GM18909 (cell line): ENCODE measurements at regions not wholly inside any gene's neighbourhood (a gene's known extent, or its start where the extent isn't known, plus 50 kb on each side); places are given as distances from the start of the nearest gene placed in this dataset.

ENCODE experiments used
- ATAC-seq: cut with Tn5 transposase; IDR thresholded peaks from one replicate; pipeline ENCODE4 v1.9.1; 2021; ENCODE audit warnings: mild to moderate bottlenecking; ENCODE audit not compliant: unreplicated experiment, poor library complexity

GRCh38 chr11:37747121-37747520, 1149.1 kb upstream of the RAG2 start:
- ATAC-seq, result no peak

- no peak for ATAC-seq
Measured at GRCh38 chr11:37727371-37727770, 1129.3 kb upstream of the RAG2 start.

- no peak for ATAC-seq
Measured at GRCh38 chr11:37724315-37724714, 1126.3 kb upstream of the RAG2 start.

- no peak for ATAC-seq
Measured at GRCh38 chr11:37721485-37721884, 1123.4 kb upstream of the RAG2 start.

DNA sequence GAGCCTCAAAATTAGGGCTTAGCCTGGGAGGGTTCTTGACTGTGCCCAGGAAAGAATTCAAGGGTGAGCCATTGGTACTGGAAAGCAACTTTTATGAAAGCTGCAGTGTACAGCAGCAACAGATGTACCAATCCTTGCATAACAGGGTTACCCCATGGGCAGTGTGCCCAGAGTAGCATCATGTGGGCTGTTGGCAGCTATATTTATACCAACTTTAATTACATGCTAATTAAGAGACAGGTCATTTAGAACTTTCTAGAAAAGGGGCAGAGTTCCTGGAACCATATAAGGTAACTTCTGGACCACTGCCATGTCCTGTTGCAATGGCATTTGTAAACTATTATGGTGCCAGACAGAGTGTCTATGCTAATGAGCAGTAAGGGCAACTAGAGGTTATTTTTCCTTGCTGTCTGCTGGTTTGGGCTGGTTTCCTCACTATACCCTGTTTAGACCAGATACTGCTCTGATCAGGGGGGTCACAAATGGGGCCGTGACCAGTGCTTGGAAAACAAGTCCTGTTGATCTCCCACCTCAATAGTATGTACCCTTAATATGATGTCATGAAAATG, 1120.5 kb upstream of the RAG2 start:
- no peak for ATAC-seq

- no peak for ATAC-seq
Measured at GRCh38 chr11:37712251-37712650, 1114.2 kb upstream of the RAG2 start.

GRCh38 chr11:37710031-37710430, 1112.0 kb upstream of the RAG2 start:
- ATAC-seq, result no peak

DNA sequence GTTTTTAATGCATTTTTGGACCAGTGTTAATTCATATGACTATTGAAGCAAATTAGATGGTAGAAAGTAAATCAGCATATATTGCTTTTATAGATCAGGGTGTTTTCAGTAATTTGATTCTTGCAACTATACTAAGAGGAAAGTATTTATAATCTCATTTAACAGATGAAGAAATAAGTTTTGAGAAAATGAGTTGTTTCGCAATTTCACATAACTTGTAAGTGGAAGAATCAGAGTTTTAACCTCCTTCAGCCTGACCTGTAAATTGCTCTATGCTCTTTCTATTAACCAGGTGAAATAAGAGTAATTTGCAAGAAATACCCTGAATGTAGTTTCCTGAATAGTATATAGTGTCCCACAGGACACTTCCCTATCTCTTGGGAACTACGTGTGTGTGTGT, 1106.8 kb upstream of the RAG2 start:
- ATAC-seq, result no peak

- no peak for ATAC-seq
Measured at GRCh38 chr11:37699644-37700043, 1101.6 kb upstream of the RAG2 start.

- ATAC-seq, result no peak
Measured at GRCh38 chr11:37695283-37695682, 1097.2 kb upstream of the RAG2 start.

DNA sequence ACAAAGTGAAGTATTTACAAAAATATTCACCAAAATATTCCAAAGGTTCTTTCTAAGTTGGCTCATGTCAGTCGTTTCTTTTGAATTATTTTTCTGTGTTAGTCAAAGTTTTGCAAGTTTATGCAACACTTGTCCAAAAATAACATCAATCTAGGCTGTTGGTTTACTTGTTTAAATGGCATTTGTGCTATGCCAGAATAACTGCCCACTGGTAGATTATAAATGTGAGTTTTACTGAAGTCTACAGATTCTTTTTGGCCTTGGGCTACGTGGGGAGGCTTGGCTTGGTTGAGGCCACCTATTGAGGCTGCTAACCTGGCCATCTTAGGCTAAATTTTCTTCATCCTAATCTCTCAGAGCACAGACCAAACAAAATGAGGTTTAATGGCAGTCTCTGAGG, 1091.9 kb upstream of the RAG2 start:
- ATAC-seq, result no peak

DNA sequence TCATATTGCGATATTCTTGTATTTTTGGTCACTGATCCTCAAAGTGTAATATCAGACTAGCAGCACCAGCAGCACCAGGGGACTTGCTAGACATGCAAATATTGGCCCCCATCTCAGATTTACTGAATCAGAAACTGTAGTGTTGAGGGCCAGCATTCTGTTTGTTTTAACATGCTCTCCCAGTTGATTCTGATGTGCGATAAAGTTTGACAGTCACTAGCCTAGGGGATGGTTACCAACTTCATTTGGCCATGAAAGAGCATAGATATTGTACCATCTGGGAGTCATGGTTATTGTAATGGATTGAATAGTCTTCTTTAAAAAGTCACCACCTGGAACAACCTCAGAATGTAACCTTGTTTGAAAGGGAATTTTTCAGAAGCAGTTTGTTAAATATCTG, 1090.4 kb upstream of the RAG2 start:
- ATAC-seq, result no peak

GRCh38 chr11:37687130-37687529, 1089.1 kb upstream of the RAG2 start:
- no peak for ATAC-seq

DNA sequence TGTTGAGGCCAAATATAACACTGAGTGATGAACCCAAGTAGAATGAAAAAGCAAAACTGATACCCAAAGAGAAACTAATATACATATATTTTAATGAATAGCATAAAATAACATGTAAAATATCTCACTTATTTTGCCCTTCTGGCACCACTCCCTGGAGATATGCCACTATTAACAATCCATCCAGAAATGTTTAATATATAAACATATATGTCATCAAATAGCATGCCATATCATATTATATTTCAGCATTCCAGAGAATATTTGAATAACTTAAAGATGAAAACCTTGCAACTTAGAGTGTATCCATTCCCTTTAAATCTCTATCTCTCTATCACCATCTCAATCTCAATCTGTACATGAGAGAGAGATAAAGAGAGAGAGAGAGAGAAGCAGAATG, 1073.3 kb upstream of the RAG2 start:
- no peak for ATAC-seq

DNA sequence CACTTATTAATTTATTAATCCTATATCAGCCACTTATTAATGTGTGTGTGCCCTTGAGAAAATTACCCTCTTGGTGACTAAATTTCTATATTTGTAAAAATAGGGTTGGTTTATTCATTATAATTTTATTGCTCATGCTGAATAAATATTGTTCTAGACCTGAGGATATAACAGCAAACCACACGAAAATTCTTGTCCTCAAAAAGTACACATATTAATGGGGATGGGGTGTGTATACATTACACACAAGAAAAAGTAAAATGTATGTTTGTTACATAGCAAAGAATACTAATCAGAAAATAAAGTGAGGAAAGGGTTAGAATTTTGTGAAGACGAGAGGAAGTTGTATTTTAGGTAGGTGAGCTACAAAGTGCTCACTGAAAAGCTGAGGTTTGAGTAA, 1068.9 kb upstream of the RAG2 start:
- ATAC-seq, result no peak

GRCh38 chr11:37657645-37658044, 1059.6 kb upstream of the RAG2 start:
- no peak for ATAC-seq

DNA sequence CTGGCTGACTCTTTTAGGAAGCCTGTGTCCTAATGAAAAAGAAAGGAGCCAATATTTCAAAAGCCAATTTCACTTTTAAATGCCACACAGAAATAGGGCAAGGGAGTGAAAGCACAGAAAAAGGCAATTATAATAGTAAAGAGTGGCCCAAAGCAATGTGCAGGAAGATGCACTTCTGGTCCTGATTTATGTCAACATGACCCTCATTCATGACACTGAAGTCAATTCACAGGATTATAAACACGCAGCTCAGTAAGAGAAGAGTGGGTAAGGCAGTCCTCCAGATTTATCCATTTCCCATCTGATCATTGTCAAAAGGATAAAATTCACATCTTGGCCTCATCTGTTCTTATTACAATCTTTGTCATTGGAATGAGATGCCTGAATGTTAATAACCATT, 1049.7 kb upstream of the RAG2 start:
- no peak for ATAC-seq

DNA sequence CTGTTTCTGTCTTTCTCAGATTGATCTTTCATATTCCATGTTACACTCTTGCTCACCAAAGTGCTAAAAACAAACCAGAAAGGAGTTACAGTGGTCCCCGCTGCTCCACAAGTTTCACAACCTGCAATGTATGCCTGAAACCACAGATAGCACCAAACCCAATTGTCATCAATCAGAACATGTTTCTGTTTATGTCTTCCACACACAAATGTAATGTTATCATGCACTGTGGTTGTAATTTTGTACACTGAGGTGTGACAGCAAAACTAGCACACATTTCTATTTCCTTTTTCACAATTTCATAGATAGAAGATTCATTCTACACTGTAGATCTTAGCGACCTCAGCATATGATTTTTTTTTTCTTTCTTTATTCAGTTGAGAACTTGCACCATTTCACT, 1045.9 kb upstream of the RAG2 start:
- no peak for ATAC-seq

- ATAC-seq, result no peak
Measured at GRCh38 chr11:37642296-37642695, 1044.3 kb upstream of the RAG2 start.

DNA sequence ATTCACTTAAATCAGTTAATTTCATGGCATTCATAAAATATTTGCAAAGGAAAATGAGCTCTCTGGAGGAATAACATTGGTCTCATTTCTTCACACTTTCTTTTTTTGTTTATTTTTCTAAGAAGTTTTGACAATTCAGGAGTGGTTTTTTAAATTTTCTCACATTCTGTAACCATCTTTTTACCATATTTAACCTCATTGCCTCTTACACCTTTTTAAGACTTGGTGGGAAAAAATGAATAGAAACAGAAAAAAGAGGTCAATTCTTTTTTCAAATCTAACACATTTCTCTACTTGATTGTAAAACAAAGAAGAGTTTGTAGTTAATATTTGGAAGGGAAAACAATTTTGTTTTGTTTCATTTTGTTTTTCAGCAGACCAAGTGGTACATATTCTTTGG, 1034.7 kb upstream of the RAG2 start:
- ATAC-seq, result no peak

DNA sequence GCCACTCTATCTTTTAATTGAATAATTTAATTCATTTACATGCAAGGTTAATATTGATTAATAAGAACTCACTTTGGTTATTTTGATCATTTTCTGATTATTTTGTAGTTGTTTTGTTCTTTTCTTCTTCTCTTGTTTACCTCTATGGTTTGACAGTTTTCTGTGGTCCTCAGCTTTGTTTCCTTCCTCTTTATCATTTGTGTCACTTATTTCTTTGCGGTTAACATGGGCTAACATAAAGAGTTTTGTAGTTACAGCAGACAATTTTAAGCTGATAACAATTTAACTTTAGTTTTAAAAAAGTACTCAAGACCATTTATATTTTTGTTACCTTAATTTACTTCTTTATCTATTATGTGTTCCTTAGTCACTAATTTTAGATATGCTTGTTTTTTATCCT, 1032.8 kb upstream of the RAG2 start:
- ATAC-seq, result no peak

- ATAC-seq, result no peak
Measured at GRCh38 chr11:37623778-37624177, 1025.7 kb upstream of the RAG2 start.

DNA sequence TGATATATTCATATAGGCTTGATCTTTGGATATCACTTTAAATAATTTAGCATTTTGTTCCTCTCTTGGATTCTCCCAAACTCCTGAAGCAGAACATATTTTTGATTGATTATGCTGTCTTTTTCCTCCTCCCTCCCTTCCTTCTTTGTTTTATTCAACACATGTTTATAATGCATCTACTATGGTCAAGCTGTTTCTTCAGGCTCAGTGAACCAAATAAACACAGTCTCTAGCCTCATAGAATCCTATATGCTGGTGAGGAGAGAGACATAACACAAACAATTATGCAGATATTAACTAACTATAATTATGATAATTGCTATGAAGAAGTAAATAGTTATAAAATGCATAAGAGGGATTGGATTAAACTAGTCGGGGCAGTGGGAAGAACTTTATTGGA, 1023.6 kb upstream of the RAG2 start:
- ATAC-seq, result no peak
